GM12875 (cell line): ENCODE measurements at regions not wholly inside any gene's neighbourhood (a gene's known extent, or its start where the extent isn't known, plus 50 kb on each side); places are given as distances from the start of the nearest gene placed in this dataset.
"Not testable (repeated sequence)": the region's sequence is repeated elsewhere in the genome, so short reads cannot be mapped to it uniquely, and the experiment has no call there.

Experiments
- H3K4me3 ChIP-seq: one replicate; pipeline ENCODE4 v1.5.1; 2011; ENCODE audit warnings: low read depth, low read length, control low read depth
- TF ChIP-seq, protein P1 (sequence below): IDR thresholded peaks from 2 replicates; pipeline ENCODE4 v1.5.1; 2011; ENCODE audit warnings: low read depth, mild to moderate bottlenecking, control low read depth, inconsistent platforms, low read length, moderate library complexity, borderline replicate concordance; ENCODE audit not compliant: insufficient read depth

DNA sequence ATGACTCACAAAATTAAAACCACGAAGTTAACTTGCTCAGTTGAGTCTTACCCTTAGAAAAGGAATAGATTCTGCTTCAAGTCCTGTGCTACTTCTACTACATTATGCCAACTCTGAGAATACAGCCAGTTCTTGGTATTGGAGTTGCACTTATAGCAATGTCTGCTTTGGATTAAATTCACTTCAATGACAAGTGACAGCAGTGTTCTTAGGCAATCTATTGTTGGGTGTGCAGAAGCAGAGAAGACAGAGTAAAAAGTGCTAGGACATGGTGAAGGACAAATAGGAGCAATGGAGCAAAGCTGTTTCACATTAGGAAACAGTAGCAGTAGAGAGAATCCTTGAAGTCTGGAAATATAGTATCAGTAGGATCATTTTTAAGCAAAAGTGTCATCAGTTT lies 713.1 kb downstream of the SI start:
- TF ChIP-seq, protein P1, sequence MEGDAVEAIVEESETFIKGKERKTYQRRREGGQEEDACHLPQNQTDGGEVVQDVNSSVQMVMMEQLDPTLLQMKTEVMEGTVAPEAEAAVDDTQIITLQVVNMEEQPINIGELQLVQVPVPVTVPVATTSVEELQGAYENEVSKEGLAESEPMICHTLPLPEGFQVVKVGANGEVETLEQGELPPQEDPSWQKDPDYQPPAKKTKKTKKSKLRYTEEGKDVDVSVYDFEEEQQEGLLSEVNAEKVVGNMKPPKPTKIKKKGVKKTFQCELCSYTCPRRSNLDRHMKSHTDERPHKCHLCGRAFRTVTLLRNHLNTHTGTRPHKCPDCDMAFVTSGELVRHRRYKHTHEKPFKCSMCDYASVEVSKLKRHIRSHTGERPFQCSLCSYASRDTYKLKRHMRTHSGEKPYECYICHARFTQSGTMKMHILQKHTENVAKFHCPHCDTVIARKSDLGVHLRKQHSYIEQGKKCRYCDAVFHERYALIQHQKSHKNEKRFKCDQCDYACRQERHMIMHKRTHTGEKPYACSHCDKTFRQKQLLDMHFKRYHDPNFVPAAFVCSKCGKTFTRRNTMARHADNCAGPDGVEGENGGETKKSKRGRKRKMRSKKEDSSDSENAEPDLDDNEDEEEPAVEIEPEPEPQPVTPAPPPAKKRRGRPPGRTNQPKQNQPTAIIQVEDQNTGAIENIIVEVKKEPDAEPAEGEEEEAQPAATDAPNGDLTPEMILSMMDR, result no peak
- no peak overlapping the region for H3K4me3 ChIP-seq

DNA sequence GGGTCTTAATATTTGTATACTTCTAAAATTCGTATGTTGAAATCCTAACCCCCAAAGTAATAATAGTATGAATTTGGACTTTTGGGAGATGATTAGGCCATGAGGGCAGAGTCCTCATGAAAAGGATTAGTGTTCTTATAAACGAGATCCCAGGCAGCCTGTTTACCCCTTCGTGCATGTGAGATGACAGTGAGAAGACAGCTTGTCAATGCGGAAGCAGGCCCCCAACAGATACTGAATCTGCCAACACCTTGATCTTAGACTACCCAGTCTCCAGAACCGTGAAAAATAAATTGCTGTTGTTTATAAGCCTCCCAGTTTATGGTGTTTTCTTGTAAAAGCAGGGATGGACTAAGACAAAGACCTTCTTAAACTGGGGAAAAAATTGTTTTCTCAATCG lies 714.2 kb downstream of the SI start:
- no peak overlapping the region for H3K4me3 ChIP-seq
- TF ChIP-seq, protein P1, result no peak

DNA sequence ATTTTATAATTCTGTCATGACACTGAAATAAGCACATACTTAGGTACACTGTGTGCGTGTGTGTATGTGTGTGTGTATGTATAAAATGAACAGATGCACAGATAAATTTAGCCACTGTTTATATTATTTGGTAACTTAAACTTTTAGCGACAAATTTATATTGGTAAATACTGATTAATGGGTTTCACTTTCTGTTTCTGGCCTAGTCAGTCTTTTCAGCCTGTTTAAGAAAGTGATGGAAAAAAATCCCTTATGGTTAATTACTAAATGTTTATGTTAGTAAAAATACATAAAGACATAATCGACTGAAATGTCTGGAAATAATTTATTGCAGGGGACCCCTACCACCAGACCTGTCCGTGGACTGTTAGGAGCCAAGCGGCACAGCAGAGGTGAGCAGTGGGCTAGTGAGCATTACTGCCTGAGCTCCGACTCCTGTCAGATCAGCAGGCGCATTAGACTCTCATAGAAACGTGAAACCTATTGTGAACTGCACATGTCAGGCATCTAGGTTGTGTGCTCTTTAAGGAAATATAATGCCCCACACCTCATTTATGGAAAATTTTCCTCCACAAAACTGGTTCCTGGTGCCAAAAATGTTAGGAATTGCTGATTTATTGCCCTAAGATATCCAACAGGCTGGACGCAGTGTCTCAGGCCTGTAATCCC lies 717.4 kb downstream of the SI start:
- H3K4me3 ChIP-seq, result no peak overlapping the region
- TF ChIP-seq, protein P1, result no peak

DNA sequence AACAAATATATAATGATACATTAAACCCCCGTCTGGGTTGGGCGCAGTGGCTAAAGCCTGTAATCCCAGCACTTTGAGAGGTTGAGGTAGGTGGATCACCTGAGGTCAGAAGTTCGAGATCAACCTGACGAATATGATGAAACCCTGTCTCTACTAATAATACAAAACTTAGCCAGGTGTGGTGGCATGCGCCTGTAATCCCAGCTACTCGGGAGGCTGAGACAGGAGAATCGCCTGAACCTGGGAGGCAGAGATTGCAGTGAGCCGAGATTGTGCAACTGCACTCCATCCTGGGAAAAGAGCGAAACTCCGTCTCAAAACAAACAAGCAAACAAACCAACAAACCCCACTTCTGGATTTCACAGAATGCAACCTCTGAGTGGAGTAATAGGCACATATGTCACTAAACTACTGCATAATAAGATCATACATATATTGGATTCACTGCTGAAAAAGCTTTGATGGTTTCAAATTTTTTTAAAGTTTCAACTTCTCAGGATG lies 718.2 kb downstream of the SI start:
- H3K4me3 ChIP-seq, result no peak overlapping the region
- TF ChIP-seq, protein P1, result no peak

DNA sequence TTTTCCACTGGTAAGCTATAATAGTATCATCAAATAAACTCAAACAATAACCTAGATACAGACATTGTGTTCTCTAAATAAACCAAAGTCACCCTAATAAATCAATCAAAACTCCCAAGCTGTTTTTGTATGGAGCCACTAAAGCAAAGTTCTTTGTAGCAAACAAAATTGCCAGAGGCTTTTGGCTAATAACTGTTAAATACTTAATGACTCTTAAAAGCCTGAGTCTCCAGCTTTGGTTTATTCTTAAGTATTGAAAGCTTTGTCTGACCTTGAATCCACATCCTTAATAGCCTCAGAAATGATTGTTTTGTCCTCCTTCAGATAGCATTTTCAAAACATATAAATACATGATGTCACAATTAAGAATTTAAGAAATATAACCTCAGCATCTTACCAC lies 725.3 kb downstream of the SI start:
- no peak overlapping the region for H3K4me3 ChIP-seq
- TF ChIP-seq, protein P1, result no peak

DNA sequence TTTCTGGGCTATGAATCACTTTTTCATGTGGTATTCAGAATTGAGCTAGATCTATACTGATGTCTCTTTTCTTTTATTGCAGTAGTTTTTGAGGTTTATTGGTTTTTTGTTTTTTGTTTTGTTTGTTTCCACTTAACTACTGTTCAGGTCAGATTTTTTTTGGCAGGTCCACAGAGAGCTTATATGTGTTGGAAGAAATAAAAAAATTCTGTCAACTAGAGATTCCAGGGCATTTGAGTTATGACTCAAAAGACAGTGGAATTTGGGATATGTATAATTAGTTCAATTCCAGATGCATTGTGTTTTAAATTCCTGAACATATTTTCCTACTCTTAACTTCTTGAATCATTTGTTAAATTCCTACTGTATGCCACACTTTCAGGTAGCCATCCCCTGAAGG lies 727.2 kb downstream of the SI start:
- H3K4me3 ChIP-seq, result no peak overlapping the region
- TF ChIP-seq, protein P1, result no peak

DNA sequence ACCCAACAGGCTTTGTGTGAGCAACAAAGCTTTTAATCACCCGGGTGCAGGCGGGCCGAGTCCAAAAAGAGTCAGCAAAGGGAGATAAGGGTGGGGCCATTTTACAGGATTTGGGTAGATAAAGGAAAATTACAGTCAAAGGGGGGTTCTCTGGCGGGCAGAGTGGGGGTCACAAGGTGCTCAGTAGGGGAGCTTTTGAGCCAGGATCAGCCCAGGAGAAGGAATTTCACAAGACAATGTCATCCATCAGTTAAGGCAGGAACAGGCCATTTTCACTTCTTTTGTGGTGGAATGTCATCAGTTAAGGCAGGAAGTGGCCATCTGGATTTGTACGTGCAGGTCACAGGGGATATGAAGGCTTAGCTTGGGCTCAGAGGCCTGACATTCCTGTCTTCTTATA lies 736.1 kb downstream of the SI start:
- H3K4me3 ChIP-seq, result not testable (repeated sequence)
